ENCODE measurements at regions not wholly inside any gene's neighbourhood (a gene's known extent, or its start where the extent isn't known, plus 50 kb on each side); places are given as distances from the start of the nearest gene placed in this dataset.

DNA sequence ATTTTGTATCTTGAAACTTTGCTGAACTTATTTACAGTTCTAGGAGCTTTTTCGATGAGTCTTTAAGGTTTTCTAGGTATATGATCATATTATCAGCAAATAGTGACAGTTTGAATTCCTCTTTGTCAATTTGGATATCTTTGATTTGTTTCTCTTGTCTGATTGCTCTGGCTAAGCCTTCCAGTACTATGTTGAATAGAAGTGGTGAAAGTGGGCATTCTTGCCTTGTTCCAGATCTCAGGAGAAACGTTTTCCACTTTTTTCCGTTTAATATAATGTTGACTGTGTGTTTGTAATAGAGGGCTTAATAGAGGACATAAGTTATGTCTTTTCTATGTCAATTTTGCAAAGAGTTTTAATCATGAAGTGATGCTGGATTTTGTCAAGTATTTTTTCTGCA is 124.3 kb downstream of the ZNF280B start:
- TF ChIP-seq, protein P1, sequence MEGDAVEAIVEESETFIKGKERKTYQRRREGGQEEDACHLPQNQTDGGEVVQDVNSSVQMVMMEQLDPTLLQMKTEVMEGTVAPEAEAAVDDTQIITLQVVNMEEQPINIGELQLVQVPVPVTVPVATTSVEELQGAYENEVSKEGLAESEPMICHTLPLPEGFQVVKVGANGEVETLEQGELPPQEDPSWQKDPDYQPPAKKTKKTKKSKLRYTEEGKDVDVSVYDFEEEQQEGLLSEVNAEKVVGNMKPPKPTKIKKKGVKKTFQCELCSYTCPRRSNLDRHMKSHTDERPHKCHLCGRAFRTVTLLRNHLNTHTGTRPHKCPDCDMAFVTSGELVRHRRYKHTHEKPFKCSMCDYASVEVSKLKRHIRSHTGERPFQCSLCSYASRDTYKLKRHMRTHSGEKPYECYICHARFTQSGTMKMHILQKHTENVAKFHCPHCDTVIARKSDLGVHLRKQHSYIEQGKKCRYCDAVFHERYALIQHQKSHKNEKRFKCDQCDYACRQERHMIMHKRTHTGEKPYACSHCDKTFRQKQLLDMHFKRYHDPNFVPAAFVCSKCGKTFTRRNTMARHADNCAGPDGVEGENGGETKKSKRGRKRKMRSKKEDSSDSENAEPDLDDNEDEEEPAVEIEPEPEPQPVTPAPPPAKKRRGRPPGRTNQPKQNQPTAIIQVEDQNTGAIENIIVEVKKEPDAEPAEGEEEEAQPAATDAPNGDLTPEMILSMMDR (IDR thresholded peaks at IDR 0.05): no peak
- TF ChIP-seq POLR2A (IDR thresholded peaks at IDR 0.05): no peak

Measured in body of pancreas (tissue), 4 donors.